ENCODE measurements at regions not wholly inside any gene's neighbourhood (a gene's known extent, or its start where the extent isn't known, plus 50 kb on each side); places are given as distances from the start of the nearest gene placed in this dataset.

DNA sequence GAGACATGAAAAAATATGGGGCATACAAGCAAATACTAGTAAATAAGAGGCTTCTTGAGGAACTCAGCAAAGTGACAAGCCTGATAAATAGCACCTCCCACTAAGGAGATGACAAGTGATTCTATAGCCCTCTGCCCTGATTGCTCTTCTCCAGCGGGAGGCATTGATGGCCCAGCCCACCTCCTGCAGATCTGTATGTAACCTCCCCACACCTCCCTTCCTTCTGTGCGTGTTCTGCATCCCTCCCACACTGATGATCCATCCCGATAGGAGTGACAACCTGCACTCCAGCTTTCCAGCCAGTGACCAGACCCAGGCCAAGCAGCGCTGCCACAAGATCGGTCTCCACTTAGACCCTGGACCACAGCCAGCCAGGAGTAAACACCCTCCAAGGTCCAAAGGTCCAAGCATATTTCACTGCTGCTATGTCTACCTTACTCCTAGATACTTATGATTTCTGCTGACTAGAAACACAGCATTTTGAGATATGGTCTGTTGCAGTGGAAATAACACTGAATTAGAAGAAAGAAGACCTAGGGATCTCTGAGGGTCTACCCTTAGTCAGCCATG lies 176.1 kb downstream of the BRINP2 start:
- Histone ChIP-seq H3K4me3 (ENCODE audit: low read length) (no peak overlapping the region), H3K9me3 (ENCODE audit: control insufficient read depth, insufficient read depth, low read length) (no peaks in the 10 kb centered on the region), H3K4me2 (ENCODE audit: low read length) (no peak overlapping the region), H3K9me2 (replicated peaks; ENCODE audit: control insufficient read depth, low read length) (no peaks in the 10 kb centered on the region), H4K20me1 (ENCODE audit: control insufficient read depth, insufficient read depth, low read depth, low read length) (no peaks in the 10 kb centered on the region), H3K4me1 (ENCODE audit: control insufficient read depth, low read length) (no peaks in the 10 kb centered on the region), H3K36me3 (ENCODE audit: control insufficient read depth, low read length) (no peaks in the 10 kb centered on the region), H3F3A (ENCODE audit: control insufficient read depth, insufficient read depth) (no peaks in the 10 kb centered on the region), H3K27ac (ENCODE audit: low read depth, low read length) (no peak overlapping the region), H3K27me3 (ENCODE audit: control insufficient read depth, low read length) (no peaks in the 10 kb centered on the region), H3K79me2 (ENCODE audit: control insufficient read depth, low read length) (no peaks in the 10 kb centered on the region)
- no peak for TF ChIP-seq EZH2phosphoT487 (IDR thresholded peaks at IDR 0.05; ENCODE audit: borderline replicate concordance, low read length)
- TF ChIP-seq, protein P1, sequence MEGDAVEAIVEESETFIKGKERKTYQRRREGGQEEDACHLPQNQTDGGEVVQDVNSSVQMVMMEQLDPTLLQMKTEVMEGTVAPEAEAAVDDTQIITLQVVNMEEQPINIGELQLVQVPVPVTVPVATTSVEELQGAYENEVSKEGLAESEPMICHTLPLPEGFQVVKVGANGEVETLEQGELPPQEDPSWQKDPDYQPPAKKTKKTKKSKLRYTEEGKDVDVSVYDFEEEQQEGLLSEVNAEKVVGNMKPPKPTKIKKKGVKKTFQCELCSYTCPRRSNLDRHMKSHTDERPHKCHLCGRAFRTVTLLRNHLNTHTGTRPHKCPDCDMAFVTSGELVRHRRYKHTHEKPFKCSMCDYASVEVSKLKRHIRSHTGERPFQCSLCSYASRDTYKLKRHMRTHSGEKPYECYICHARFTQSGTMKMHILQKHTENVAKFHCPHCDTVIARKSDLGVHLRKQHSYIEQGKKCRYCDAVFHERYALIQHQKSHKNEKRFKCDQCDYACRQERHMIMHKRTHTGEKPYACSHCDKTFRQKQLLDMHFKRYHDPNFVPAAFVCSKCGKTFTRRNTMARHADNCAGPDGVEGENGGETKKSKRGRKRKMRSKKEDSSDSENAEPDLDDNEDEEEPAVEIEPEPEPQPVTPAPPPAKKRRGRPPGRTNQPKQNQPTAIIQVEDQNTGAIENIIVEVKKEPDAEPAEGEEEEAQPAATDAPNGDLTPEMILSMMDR (IDR thresholded peaks at IDR 0.05; ENCODE audit: low read depth, low read length, poor library complexity, severe bottlenecking), result no peak

DNA sequence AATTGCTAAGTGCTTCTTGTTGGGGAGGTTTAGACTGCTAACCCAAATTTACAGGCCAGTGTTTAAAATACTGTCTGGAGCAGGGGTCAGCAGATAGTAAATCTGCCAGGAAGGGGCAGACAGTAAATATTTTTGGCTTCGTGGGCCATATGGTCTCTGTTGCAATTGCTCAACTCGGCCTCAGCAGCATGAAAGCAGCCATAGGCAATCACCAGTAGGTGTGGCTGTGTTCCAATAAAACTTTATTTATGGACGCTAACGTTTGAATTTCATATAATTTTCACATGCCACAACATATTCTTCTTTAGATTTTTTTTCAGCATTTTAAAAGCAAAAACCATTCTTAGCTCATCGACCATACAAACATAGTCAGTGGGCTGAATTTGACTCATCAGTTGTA lies 172.7 kb downstream of the BRINP2 start:
- no peaks in the 10 kb centered on the region for H4K20me1 ChIP-seq (ENCODE audit: control insufficient read depth, insufficient read depth, low read depth, low read length)
- H3K27ac ChIP-seq (ENCODE audit: low read depth, low read length), result no peak overlapping the region
- no peaks in the 10 kb centered on the region for H3K9me2 ChIP-seq (replicated peaks; ENCODE audit: control insufficient read depth, low read length)
- no peaks in the 10 kb centered on the region for H3K27me3 ChIP-seq (ENCODE audit: control insufficient read depth, low read length)
- no peaks in the 10 kb centered on the region for H3K9me3 ChIP-seq (ENCODE audit: control insufficient read depth, insufficient read depth, low read length)
- H3K36me3 ChIP-seq (ENCODE audit: control insufficient read depth, low read length), result no peaks in the 10 kb centered on the region
- no peaks in the 10 kb centered on the region for H3K79me2 ChIP-seq (ENCODE audit: control insufficient read depth, low read length)
- H3F3A ChIP-seq (ENCODE audit: control insufficient read depth, insufficient read depth), result no peaks in the 10 kb centered on the region
- TF ChIP-seq EZH2phosphoT487 (IDR thresholded peaks at IDR 0.05; ENCODE audit: borderline replicate concordance, low read length), result no peak
- TF ChIP-seq, protein P1 (IDR thresholded peaks at IDR 0.05; ENCODE audit: low read depth, low read length, poor library complexity, severe bottlenecking), result no peak
- no peaks in the 10 kb centered on the region for H3K4me1 ChIP-seq (ENCODE audit: control insufficient read depth, low read length)
- H3K4me2 ChIP-seq (ENCODE audit: low read length), result no peak overlapping the region
- no peak overlapping the region for H3K4me3 ChIP-seq (ENCODE audit: low read length)

DNA sequence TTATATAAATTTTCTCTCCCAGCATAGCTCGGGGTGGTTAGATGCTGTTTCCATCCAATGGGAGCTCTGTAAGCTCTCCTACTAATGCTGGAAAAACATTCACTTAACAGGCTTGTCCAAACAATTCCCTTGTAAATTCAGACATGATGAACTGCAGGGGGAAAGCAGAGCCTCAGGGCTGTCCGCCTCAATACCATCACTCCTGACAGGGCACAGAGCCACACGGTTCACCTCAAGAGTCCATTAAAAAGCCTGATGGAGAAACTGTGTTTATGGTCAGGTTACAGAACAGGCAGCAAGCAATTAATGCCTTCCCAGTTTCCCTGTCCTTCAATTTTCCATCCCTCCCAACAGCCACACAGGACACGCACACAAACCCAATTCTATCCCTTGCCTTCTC lies 171.0 kb downstream of the BRINP2 start:
- Histone ChIP-seq H3K27me3 (ENCODE audit: control insufficient read depth, low read length) (no peaks in the 10 kb centered on the region), H3K4me1 (ENCODE audit: control insufficient read depth, low read length) (no peaks in the 10 kb centered on the region), H3K4me2 (ENCODE audit: low read length) (no peak overlapping the region), H3K9me3 (ENCODE audit: control insufficient read depth, insufficient read depth, low read length) (no peaks in the 10 kb centered on the region), H3K36me3 (ENCODE audit: control insufficient read depth, low read length) (no peaks in the 10 kb centered on the region), H3K27ac (ENCODE audit: low read depth, low read length) (no peak overlapping the region), H3F3A (ENCODE audit: control insufficient read depth, insufficient read depth) (no peaks in the 10 kb centered on the region), H3K79me2 (ENCODE audit: control insufficient read depth, low read length) (no peaks in the 10 kb centered on the region), H3K4me3 (ENCODE audit: low read length) (no peak overlapping the region), H3K9me2 (replicated peaks; ENCODE audit: control insufficient read depth, low read length) (no peaks in the 10 kb centered on the region), H4K20me1 (ENCODE audit: control insufficient read depth, insufficient read depth, low read depth, low read length) (no peaks in the 10 kb centered on the region)
- no peak for TF ChIP-seq EZH2phosphoT487 (IDR thresholded peaks at IDR 0.05; ENCODE audit: borderline replicate concordance, low read length)
- TF ChIP-seq, protein P1 (IDR thresholded peaks at IDR 0.05; ENCODE audit: low read depth, low read length, poor library complexity, severe bottlenecking), result no peak

All from DOHH2 (cell line).